Karpas-422 (cell line): ENCODE measurements at regions not wholly inside any gene's neighbourhood (a gene's known extent, or its start where the extent isn't known, plus 50 kb on each side); places are given as distances from the start of the nearest gene placed in this dataset.

Experiments
- DNase-seq: peaks from one replicate; pipeline ENCODE4 v3.0.0-alpha.2; 2015
- H2AFZ ChIP-seq: fragments of 200-600 bp; sonication (generic); 2 replicates; pipeline ENCODE4 v1.6.1; 2014; ENCODE audit warnings: antibody characterized with exemption, low read length, mixed read lengths
- H3K27ac ChIP-seq: fragments of 200-600 bp; sonication (generic); 2 replicates; pipeline ENCODE4 v1.5.1; 2014; ENCODE audit warnings: mild to moderate bottlenecking, low read length, moderate library complexity
- H3K27me3 ChIP-seq: fragments of 200-600 bp; sonication (generic); 2 replicates; pipeline ENCODE4 v1.6.1; 2014; ENCODE audit warnings: low read length, mixed read lengths
- H3K36me3 ChIP-seq: fragments of 200-600 bp; sonication (generic); 2 replicates; pipeline ENCODE4 v1.6.1; 2014; ENCODE audit warnings: low read length, mixed read lengths; ENCODE audit not compliant: insufficient read depth
- H3K4me1 ChIP-seq: fragments of 200-600 bp; sonication (generic); 2 replicates; pipeline ENCODE4 v1.6.1; 2014; ENCODE audit warnings: mild to moderate bottlenecking, low read length, mixed read lengths
- H3K4me2 ChIP-seq: fragments of 200-600 bp; sonication (generic); 2 replicates; pipeline ENCODE4 v1.6.1; 2014; ENCODE audit warnings: low read length, low read depth, mild to moderate bottlenecking; ENCODE audit not compliant: poor library complexity, severe bottlenecking
- H3K4me3 ChIP-seq: fragments of 200-600 bp; sonication (generic); 2 replicates; pipeline ENCODE4 v1.5.1; 2014; ENCODE audit warnings: mild to moderate bottlenecking, antibody characterized with exemption, low read length, mixed read lengths
- H3K79me2 ChIP-seq: fragments of 200-600 bp; sonication (generic); 2 replicates; pipeline ENCODE4 v1.6.1; 2014; ENCODE audit warnings: mild to moderate bottlenecking, low read length, mixed read lengths
- H3K9ac ChIP-seq: fragments of 200-600 bp; sonication (generic); 2 replicates; pipeline ENCODE4 v1.6.0; 2014; ENCODE audit warnings: low read length
- H3K9me2 ChIP-seq: fragments of 200-600 bp; sonication (generic), shearing (Covaris generic); replicated peaks from 2 replicates; pipeline ENCODE4 v1.6.0; 2014; ENCODE audit warnings: mild to moderate bottlenecking, low read length, moderate library complexity; ENCODE audit not compliant: insufficient read depth
- H3K9me3 ChIP-seq: fragments of 300-700, 200-600 bp; sonication (generic); 2 replicates; pipeline ENCODE4 v1.6.1; 2014; ENCODE audit warnings: low read length, mixed read lengths
- H4K20me1 ChIP-seq: fragments of 200-600 bp; sonication (generic); 2 replicates; pipeline ENCODE4 v1.6.1; 2014; ENCODE audit warnings: mild to moderate bottlenecking, antibody characterized with exemption, low read length, low read depth; ENCODE audit not compliant: insufficient read depth

- DNase-seq: no peak
- H3K4me3 ChIP-seq: no peak overlapping the region
- H3K9me2 ChIP-seq: no peaks in the 10 kb centered on the region
- H3K79me2 ChIP-seq: no peaks in the 10 kb centered on the region
- H2AFZ ChIP-seq: no peak overlapping the region
- H3K27me3 ChIP-seq: no peaks in the 10 kb centered on the region
- H3K9me3 ChIP-seq: no peaks in the 10 kb centered on the region
- no peak overlapping the region for H3K27ac ChIP-seq
- no peaks in the 10 kb centered on the region for H4K20me1 ChIP-seq
- H3K36me3 ChIP-seq: no peaks in the 10 kb centered on the region
- no peak overlapping the region for H3K4me2 ChIP-seq
- H3K9ac ChIP-seq: no peak overlapping the region
- H3K4me1 ChIP-seq: no peaks in the 10 kb centered on the region
Measured at GRCh38 chr1:201670517-201670916, 131.6 kb downstream of the NAV1 start.

DNA sequence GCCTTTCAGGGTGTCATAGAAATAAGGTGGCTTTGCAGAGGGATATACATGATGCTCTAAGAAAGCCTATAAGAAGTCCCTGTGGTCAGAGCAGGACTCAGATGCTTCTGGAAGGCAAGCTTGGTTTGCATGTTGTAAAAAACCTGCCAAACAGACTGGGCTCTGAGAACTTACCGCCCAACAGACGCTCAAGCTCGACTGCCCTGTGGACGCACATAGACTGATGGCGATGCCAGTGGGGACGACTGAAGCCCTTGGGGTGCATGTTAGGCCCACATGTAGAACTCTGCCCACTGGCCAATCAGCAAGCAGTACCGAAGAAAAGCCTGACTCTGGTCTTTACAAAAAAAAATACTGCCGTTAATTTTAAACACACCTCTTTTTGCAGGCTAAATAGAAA, 133.8 kb downstream of the NAV1 start:
- DNase-seq: no peak
- H2AFZ ChIP-seq: no peak overlapping the region
- H4K20me1 ChIP-seq: no peaks in the 10 kb centered on the region
- no peaks in the 10 kb centered on the region for H3K36me3 ChIP-seq
- no peaks in the 10 kb centered on the region for H3K9me3 ChIP-seq
- H3K4me3 ChIP-seq: no peak overlapping the region
- H3K27ac ChIP-seq: no peak overlapping the region
- H3K4me1 ChIP-seq: no peaks in the 10 kb centered on the region
- H3K9me2 ChIP-seq: no peaks in the 10 kb centered on the region
- no peak overlapping the region for H3K4me2 ChIP-seq
- no peak overlapping the region for H3K9ac ChIP-seq
- H3K27me3 ChIP-seq: no peaks in the 10 kb centered on the region
- no peaks in the 10 kb centered on the region for H3K79me2 ChIP-seq

- no peaks in the 10 kb centered on the region for H3K36me3 ChIP-seq
- H3K4me3 ChIP-seq: no peak overlapping the region
- DNase-seq: no peak
- H3K4me2 ChIP-seq: no peak overlapping the region
- H3K9me2 ChIP-seq: no peaks in the 10 kb centered on the region
- no peak overlapping the region for H2AFZ ChIP-seq
- H3K9ac ChIP-seq: no peak overlapping the region
- H3K27ac ChIP-seq: no peak overlapping the region
- H3K4me1 ChIP-seq: no peaks in the 10 kb centered on the region
- H4K20me1 ChIP-seq: no peaks in the 10 kb centered on the region
- H3K9me3 ChIP-seq: no peaks in the 10 kb centered on the region
- no peaks in the 10 kb centered on the region for H3K79me2 ChIP-seq
- H3K27me3 ChIP-seq: no peaks in the 10 kb centered on the region
Measured at GRCh38 chr1:201673093-201673492, 134.2 kb downstream of the NAV1 start.

- Histone ChIP-seq H3K9me3 (no peaks in the 10 kb centered on the region), H3K36me3 (no peaks in the 10 kb centered on the region), H3K4me2 (no peak overlapping the region), H3K9ac (no peak overlapping the region), H2AFZ (no peak overlapping the region), H3K9me2 (no peaks in the 10 kb centered on the region), H3K27me3 (no peaks in the 10 kb centered on the region), H3K27ac (no peak overlapping the region), H4K20me1 (no peaks in the 10 kb centered on the region), H3K4me3 (no peak overlapping the region), H3K4me1 (no peaks in the 10 kb centered on the region), H3K79me2 (no peaks in the 10 kb centered on the region)
- no peak for DNase-seq
Measured at GRCh38 chr1:201673915-201674314, 135.0 kb downstream of the NAV1 start.

GRCh38 chr1:201675143-201675542, 136.2 kb downstream of the NAV1 start:
- no peak for DNase-seq
- H3K36me3 ChIP-seq: no peaks in the 10 kb centered on the region
- no peak overlapping the region for H3K27ac ChIP-seq
- H3K9me2 ChIP-seq: no peaks in the 10 kb centered on the region
- no peaks in the 10 kb centered on the region for H3K79me2 ChIP-seq
- no peak overlapping the region for H3K4me2 ChIP-seq
- H4K20me1 ChIP-seq: no peaks in the 10 kb centered on the region
- H2AFZ ChIP-seq: no peak overlapping the region
- no peaks in the 10 kb centered on the region for H3K4me1 ChIP-seq
- no peak overlapping the region for H3K4me3 ChIP-seq
- H3K9me3 ChIP-seq: no peaks in the 10 kb centered on the region
- H3K9ac ChIP-seq: no peak overlapping the region
- no peaks in the 10 kb centered on the region for H3K27me3 ChIP-seq

GRCh38 chr1:201676197-201676596, 137.3 kb downstream of the NAV1 start:
- DNase-seq: no peak
- Histone ChIP-seq H3K4me3 (no peak overlapping the region), H3K9ac (no peak overlapping the region), H3K4me2 (no peak overlapping the region), H3K9me3 (no peaks in the 10 kb centered on the region), H3K36me3 (no peaks in the 10 kb centered on the region), H3K4me1 (no peaks in the 10 kb centered on the region), H4K20me1 (no peaks in the 10 kb centered on the region), H3K79me2 (no peaks in the 10 kb centered on the region), H2AFZ (no peak overlapping the region), H3K9me2 (no peaks in the 10 kb centered on the region), H3K27me3 (no peaks in the 10 kb centered on the region), H3K27ac (no peak overlapping the region)

DNA sequence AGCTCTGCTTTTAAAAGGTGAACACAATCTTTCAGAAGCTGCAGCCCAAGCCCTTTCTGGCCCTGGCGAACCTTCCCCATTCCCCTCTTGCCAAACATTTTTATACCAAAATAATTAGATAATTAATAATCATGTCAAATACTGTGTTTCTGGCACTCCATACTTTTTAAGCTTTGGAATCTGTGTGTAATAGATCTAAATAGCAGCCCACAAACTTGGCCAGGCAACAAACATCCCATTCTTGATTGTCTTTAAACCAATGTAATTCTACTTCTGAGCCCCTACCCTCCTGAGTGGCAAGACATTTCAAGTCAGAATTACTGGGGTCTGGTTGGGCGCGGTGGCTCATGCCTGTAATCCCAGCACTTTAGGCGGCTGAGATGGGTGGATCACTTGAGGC, 137.7 kb downstream of the NAV1 start:
- Histone ChIP-seq H3K79me2 (no peaks in the 10 kb centered on the region), H3K4me1 (no peaks in the 10 kb centered on the region), H3K27me3 (no peaks in the 10 kb centered on the region), H2AFZ (no peak overlapping the region), H3K27ac (no peak overlapping the region), H3K9me2 (no peaks in the 10 kb centered on the region), H4K20me1 (no peaks in the 10 kb centered on the region), H3K36me3 (no peaks in the 10 kb centered on the region), H3K9me3 (no peaks in the 10 kb centered on the region), H3K4me2 (no peak overlapping the region), H3K9ac (no peak overlapping the region), H3K4me3 (no peak overlapping the region)
- no peak for DNase-seq

DNA sequence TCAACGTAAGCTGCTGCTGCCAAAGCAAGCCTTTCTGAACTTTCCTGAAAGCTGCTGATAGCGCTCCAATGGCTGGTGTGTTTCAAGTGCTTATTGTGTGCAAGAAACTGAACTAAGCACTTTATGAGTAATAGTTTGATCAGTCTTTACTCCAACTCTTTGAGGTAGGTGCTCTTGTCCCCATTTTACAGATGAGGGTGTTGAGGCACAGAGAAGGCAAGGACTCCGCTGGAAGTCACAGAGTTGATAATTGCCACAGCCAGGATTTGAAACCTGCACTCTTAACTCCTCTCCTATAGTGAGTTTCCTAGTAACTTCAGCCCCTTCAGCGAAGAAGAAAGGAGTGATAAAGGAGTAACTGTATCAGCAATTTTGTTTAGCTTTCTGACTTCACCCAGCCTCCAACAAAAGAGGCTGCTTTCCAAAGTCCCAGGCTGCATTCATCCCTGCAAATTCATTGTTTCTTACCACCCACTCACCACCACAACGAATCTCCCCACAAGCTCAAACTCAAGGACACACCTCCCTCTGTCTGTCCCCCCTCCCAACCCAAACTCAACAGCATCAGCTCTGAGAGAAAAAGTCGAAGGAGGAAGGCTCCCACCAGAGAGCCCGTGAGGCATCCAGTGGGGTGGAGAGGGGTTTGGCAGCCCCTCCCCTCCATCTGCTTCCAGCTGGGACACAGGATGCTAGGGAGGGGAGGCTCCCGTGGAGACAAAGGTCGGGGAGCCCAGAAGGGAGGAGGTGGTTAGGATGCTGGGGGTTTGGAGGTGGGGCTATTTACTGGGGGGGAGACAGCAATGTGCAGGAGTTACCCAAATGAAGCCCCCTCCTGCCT, 139.6 kb downstream of the NAV1 start:
- DNase-seq: no peak
- no peaks in the 10 kb centered on the region for H3K9me2 ChIP-seq
- no peak overlapping the region for H3K4me3 ChIP-seq
- no peaks in the 10 kb centered on the region for H3K27me3 ChIP-seq
- H3K79me2 ChIP-seq: no peaks in the 10 kb centered on the region
- H3K4me1 ChIP-seq: no peaks in the 10 kb centered on the region
- H3K9ac ChIP-seq: no peak overlapping the region
- H2AFZ ChIP-seq: no peak overlapping the region
- no peaks in the 10 kb centered on the region for H4K20me1 ChIP-seq
- H3K4me2 ChIP-seq: no peak overlapping the region
- no peak overlapping the region for H3K27ac ChIP-seq
- no peaks in the 10 kb centered on the region for H3K9me3 ChIP-seq
- no peaks in the 10 kb centered on the region for H3K36me3 ChIP-seq
